Astrocyte (in vitro differentiated cells and primary cell): ENCODE measurements at regions not wholly inside any gene's neighbourhood (a gene's known extent, or its start where the extent isn't known, plus 50 kb on each side); places are given as distances from the start of the nearest gene placed in this dataset.

Source experiments
- DNase-seq: peaks from one replicate; pipeline ENCODE4 v3.0.0-alpha.2; 2010; ENCODE audit warnings: low read depth
- FAIRE-seq: peaks from 2 replicates; lab custom pipeline; 2011; peaks lifted over from hg19 to GRCh38; lab: Jason Lieb, UNC
- H2AFZ ChIP-seq: 2 replicates; pipeline ENCODE4 v1.6.0; 2012; ENCODE audit warnings: low read depth, low read length, inconsistent platforms
- H3K27ac ChIP-seq: 2 replicates; pipeline ENCODE4 v1.5.1; 2011; ENCODE audit warnings: low read depth, low read length, inconsistent platforms
- H3K27me3 ChIP-seq: 2 replicates; pipeline ENCODE4 v1.6.0; 2011; ENCODE audit warnings: low read length, inconsistent platforms; ENCODE audit not compliant: insufficient read depth
- H3K36me3 ChIP-seq: 2 replicates; pipeline ENCODE4 v1.5.1; 2011; ENCODE audit warnings: low read length, inconsistent platforms; ENCODE audit not compliant: insufficient read depth
- H3K4me1 ChIP-seq: 2 replicates; pipeline ENCODE4 v1.5.1; 2011; ENCODE audit warnings: low read length, inconsistent platforms; ENCODE audit not compliant: insufficient read depth
- H3K4me2 ChIP-seq: 2 replicates; pipeline ENCODE4 v1.6.0; 2012; ENCODE audit warnings: low read length, inconsistent platforms
- H3K4me3 ChIP-seq: 2 replicates; pipeline ENCODE4 v1.5.1; 2011; ENCODE audit warnings: low read depth, mild to moderate bottlenecking, low read length, inconsistent platforms; ENCODE audit not compliant: insufficient read depth
- H3K79me2 ChIP-seq: 2 replicates; pipeline ENCODE4 v1.6.0; 2012; ENCODE audit warnings: mild to moderate bottlenecking, low read length, inconsistent platforms; ENCODE audit not compliant: insufficient read depth
- H3K9ac ChIP-seq: 2 replicates; pipeline ENCODE4 v1.6.0; 2012; ENCODE audit warnings: mild to moderate bottlenecking, low read length, inconsistent platforms
- H3K9me3 ChIP-seq: 2 replicates; pipeline ENCODE4 v1.5.1; 2012; ENCODE audit warnings: low read depth, mild to moderate bottlenecking, low read length, inconsistent platforms; ENCODE audit not compliant: insufficient read depth
- H4K20me1 ChIP-seq: 2 replicates; pipeline ENCODE4 v1.6.0; 2012; ENCODE audit warnings: low read length, inconsistent platforms; ENCODE audit not compliant: insufficient read depth
- H3K27ac Mint-ChIP-seq: one replicate; pipeline ENCODE4 v1.8.0; 2021; ENCODE audit warnings: mild to moderate bottlenecking, mixed read lengths; ENCODE audit not compliant: unreplicated experiment
- H3K27me3 Mint-ChIP-seq: one replicate; pipeline ENCODE4 v1.8.0; 2021; ENCODE audit warnings: low read depth, mixed read lengths; ENCODE audit not compliant: unreplicated experiment
- H3K36me3 Mint-ChIP-seq: one replicate; pipeline ENCODE4 v1.8.0; 2021; ENCODE audit warnings: low read depth, mixed read lengths; ENCODE audit not compliant: unreplicated experiment
- H3K4me1 Mint-ChIP-seq: one replicate; pipeline ENCODE4 v1.8.0; 2021; ENCODE audit warnings: low read depth, mixed read lengths; ENCODE audit not compliant: unreplicated experiment
- H3K4me3 Mint-ChIP-seq: one replicate; pipeline ENCODE4 v1.8.0; 2021; ENCODE audit warnings: mild to moderate bottlenecking, moderate library complexity, mixed read lengths; ENCODE audit not compliant: unreplicated experiment
- H3K9me3 Mint-ChIP-seq: one replicate; pipeline ENCODE4 v1.8.0; 2021; ENCODE audit warnings: mild to moderate bottlenecking, mixed read lengths; ENCODE audit not compliant: unreplicated experiment
- CTCF ChIP-seq: IDR thresholded peaks from 2 replicates; pipeline ENCODE4 v1.5.1; 2011; ENCODE audit warnings: low read depth, mild to moderate bottlenecking, inconsistent platforms, low read length, moderate library complexity; ENCODE audit not compliant: insufficient read depth
- EZH2 ChIP-seq: IDR thresholded peaks from 2 replicates; pipeline ENCODE4 v1.6.1; 2012; ENCODE audit warnings: mild to moderate bottlenecking, low read length, inconsistent platforms; ENCODE audit not compliant: insufficient read depth

- H3K36me3 ChIP-seq, result no peaks in the 10 kb centered on the region
- H3K9me3 Mint-ChIP-seq, result peaks cover 3% of the 10 kb centered on the region
- H3K27me3 Mint-ChIP-seq, result peaks cover 4% of the 10 kb centered on the region
- H3K4me1 Mint-ChIP-seq, result peaks cover 32% of the 10 kb centered on the region
- H3K4me2 ChIP-seq, result no peak overlapping the region
- no peaks in the 10 kb centered on the region for H3K36me3 Mint-ChIP-seq
- H3K27ac Mint-ChIP-seq, result peak overlapping the region; percentile 31
- no peaks in the 10 kb centered on the region for H3K9me3 ChIP-seq
- H3K79me2 ChIP-seq, result no peaks in the 10 kb centered on the region
- FAIRE-seq (no peak), DNase-seq (no peak)
- TF ChIP-seq CTCF, result no peak
- no peak for TF ChIP-seq EZH2
- H2AFZ ChIP-seq, result no peak overlapping the region
- no peak overlapping the region for H3K9ac ChIP-seq
- H3K4me3 ChIP-seq, result no peak overlapping the region
- no peaks in the 10 kb centered on the region for H4K20me1 ChIP-seq
- no peak overlapping the region for H3K27ac ChIP-seq
- H3K4me1 ChIP-seq, result peaks cover 16% of the 10 kb centered on the region
- no peak overlapping the region for H3K4me3 Mint-ChIP-seq
- no peaks in the 10 kb centered on the region for H3K27me3 ChIP-seq
Observed at GRCh38 chr11:13141731-13142709, 132.9 kb downstream of the RASSF10 start.

GRCh38 chr11:13143486-13144297 lies 133.9 kb upstream of the BMAL1 start:
- H3K4me3 ChIP-seq, result no peak overlapping the region
- H3K9me3 ChIP-seq, result no peaks in the 10 kb centered on the region
- no peak overlapping the region for H3K4me2 ChIP-seq
- H3K36me3 ChIP-seq, result no peaks in the 10 kb centered on the region
- H3K27me3 ChIP-seq, result no peaks in the 10 kb centered on the region
- Mint-ChIP-seq H3K36me3 (no peaks in the 10 kb centered on the region), H3K4me3 (peak overlapping the region; percentile 69), H3K4me1 (peaks cover 27% of the 10 kb centered on the region), H3K27ac (no peak overlapping the region), H3K27me3 (peaks cover 4% of the 10 kb centered on the region), H3K9me3 (no peaks in the 10 kb centered on the region)
- no peak overlapping the region for H3K27ac ChIP-seq
- H3K4me1 ChIP-seq, result peaks cover 12% of the 10 kb centered on the region
- no peaks in the 10 kb centered on the region for H4K20me1 ChIP-seq
- FAIRE-seq, result no peak
- H2AFZ ChIP-seq, result no peak overlapping the region
- H3K79me2 ChIP-seq, result no peaks in the 10 kb centered on the region
- H3K9ac ChIP-seq, result no peak overlapping the region
- no peak for DNase-seq
- TF ChIP-seq EZH2, result no peak

GRCh38 chr11:13145461-13145860 lies 132.1 kb upstream of the BMAL1 start:
- Mint-ChIP-seq H3K9me3 (no peaks in the 10 kb centered on the region), H3K27me3 (peaks cover 4% of the 10 kb centered on the region), H3K4me3 (no peak overlapping the region), H3K27ac (no peak overlapping the region), H3K4me1 (peaks cover 15% of the 10 kb centered on the region), H3K36me3 (no peaks in the 10 kb centered on the region)
- Histone ChIP-seq H4K20me1 (no peaks in the 10 kb centered on the region), H3K36me3 (no peaks in the 10 kb centered on the region), H3K4me2 (no peak overlapping the region), H3K4me1 (peaks cover 6% of the 10 kb centered on the region), H3K79me2 (no peaks in the 10 kb centered on the region), H3K9me3 (no peaks in the 10 kb centered on the region), H3K9ac (no peak overlapping the region), H3K27ac (no peak overlapping the region), H3K4me3 (no peak overlapping the region), H3K27me3 (no peaks in the 10 kb centered on the region), H2AFZ (no peak overlapping the region)
- no peak for TF ChIP-seq EZH2
- TF ChIP-seq CTCF, result no peak
- FAIRE-seq (no peak), DNase-seq (no peak)
